NB4 (cell line): ENCODE measurements at regions not wholly inside any gene's neighbourhood (a gene's known extent, or its start where the extent isn't known, plus 50 kb on each side); places are given as distances from the start of the nearest gene placed in this dataset.

Experiments used
- MYC ChIP-seq: IDR thresholded peaks from 2 replicates; pipeline ENCODE4 v1.6.1; 2011; ENCODE audit warnings: low read depth, low read length
- POLR2A ChIP-seq: IDR thresholded peaks from 2 replicates; pipeline ENCODE4 v1.6.1; 2011; ENCODE audit warnings: mild to moderate bottlenecking; ENCODE audit not compliant: insufficient read length; ENCODE audit errors: extremely low read depth
- TF ChIP-seq, protein P1 (sequence below): IDR thresholded peaks from one replicate; pipeline ENCODE4 v1.5.1; 2012; ENCODE audit warnings: low read depth, low read length
- TF ChIP-seq, protein P2 (sequence below): IDR thresholded peaks from 2 replicates; pipeline ENCODE4 v1.6.1; 2011; ENCODE audit warnings: low read depth, low read length

DNA sequence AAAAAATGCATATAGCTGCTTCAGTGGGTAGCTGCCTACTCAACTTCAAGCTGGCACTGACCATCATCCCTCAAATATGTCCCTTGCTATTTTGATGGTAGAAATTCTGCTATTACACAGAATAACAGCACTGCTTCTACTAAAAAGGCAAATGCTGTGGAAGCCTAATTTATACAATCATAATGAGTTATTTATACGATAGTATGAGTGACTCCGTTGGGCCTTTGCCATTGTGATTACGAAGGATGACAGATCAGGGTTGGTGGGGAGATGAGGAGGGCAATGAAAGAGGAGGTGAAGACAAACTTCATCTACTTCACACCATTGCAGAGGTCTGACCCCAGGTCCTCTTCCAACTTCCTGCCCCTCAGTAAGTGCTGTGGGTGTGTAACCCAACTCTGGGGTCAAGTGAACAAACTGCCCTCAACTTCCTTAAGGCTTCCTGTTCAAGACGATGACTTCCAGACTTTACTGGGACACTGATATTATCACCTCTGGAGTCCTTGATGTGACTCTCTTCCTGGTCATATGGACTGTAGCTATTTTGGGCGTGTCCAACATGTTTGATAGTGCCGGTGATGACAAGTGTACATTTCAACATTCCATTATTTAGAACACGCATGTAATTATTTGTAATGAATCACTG lies 74.1 kb upstream of the RPS23 start:
- TF ChIP-seq, protein P1, sequence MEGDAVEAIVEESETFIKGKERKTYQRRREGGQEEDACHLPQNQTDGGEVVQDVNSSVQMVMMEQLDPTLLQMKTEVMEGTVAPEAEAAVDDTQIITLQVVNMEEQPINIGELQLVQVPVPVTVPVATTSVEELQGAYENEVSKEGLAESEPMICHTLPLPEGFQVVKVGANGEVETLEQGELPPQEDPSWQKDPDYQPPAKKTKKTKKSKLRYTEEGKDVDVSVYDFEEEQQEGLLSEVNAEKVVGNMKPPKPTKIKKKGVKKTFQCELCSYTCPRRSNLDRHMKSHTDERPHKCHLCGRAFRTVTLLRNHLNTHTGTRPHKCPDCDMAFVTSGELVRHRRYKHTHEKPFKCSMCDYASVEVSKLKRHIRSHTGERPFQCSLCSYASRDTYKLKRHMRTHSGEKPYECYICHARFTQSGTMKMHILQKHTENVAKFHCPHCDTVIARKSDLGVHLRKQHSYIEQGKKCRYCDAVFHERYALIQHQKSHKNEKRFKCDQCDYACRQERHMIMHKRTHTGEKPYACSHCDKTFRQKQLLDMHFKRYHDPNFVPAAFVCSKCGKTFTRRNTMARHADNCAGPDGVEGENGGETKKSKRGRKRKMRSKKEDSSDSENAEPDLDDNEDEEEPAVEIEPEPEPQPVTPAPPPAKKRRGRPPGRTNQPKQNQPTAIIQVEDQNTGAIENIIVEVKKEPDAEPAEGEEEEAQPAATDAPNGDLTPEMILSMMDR: no peak
- TF ChIP-seq POLR2A (no peak), MYC (no peak)
- TF ChIP-seq, protein P2, sequence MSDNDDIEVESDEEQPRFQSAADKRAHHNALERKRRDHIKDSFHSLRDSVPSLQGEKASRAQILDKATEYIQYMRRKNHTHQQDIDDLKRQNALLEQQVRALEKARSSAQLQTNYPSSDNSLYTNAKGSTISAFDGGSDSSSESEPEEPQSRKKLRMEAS: no peak
